HUES48 (cell line): ENCODE measurements at regions not wholly inside any gene's neighbourhood (a gene's known extent, or its start where the extent isn't known, plus 50 kb on each side); places are given as distances from the start of the nearest gene placed in this dataset.
"Not testable (repeated sequence)": the region's sequence is repeated elsewhere in the genome, so short reads cannot be mapped to it uniquely, and the experiment has no call there.

Experiments used
- H3K27ac ChIP-seq: one replicate; pipeline ENCODE4 v1.7.0; 2013; ENCODE audit warnings: low read depth, low read length, inconsistent platforms
- H3K27me3 ChIP-seq: 2 replicates; pipeline ENCODE4 v1.6.1; 2013; ENCODE audit warnings: mild to moderate bottlenecking, low read length; ENCODE audit not compliant: control insufficient read depth, insufficient read depth
- H3K36me3 ChIP-seq: 2 replicates; pipeline ENCODE4 v1.6.1; 2013; ENCODE audit warnings: low read length; ENCODE audit not compliant: control insufficient read depth, insufficient read depth
- H3K4me1 ChIP-seq: 2 replicates; pipeline ENCODE4 v1.6.1; 2013; ENCODE audit warnings: mild to moderate bottlenecking, low read length; ENCODE audit not compliant: control insufficient read depth, insufficient read depth
- H3K4me3 ChIP-seq: 2 replicates; pipeline ENCODE4 v1.5.1; 2013; ENCODE audit warnings: mild to moderate bottlenecking, low read depth, low read length
- H3K9ac ChIP-seq: 2 replicates; pipeline ENCODE4 v1.6.1; 2013; ENCODE audit warnings: mild to moderate bottlenecking, low read depth, low read length, moderate library complexity
- H3K9me3 ChIP-seq: 2 replicates; pipeline ENCODE4 v1.6.1; 2013; ENCODE audit warnings: low read length; ENCODE audit not compliant: control insufficient read depth, insufficient read depth

DNA sequence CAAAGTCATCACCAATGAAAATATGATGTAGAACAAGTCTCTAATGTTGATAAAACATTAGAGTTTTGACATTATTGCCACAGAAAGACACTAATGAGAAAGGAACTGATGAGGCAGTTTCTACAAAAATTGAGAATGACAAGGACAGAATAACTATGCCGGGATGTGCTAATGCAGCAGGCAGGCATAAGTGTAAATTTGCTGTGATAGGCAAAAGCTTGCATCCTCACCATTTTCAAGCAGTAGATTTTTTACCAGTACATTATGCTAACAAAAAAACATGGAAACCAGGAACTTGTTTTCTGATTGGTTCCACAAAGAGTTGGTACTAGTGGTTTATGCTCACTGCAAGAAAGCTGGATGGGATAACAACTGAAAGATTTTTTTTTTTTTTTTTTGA is 715.5 kb upstream of the LRRTM4 start:
- Histone ChIP-seq H3K36me3 (no peaks in the 10 kb centered on the region), H3K4me1 (no peaks in the 10 kb centered on the region), H3K9me3 (no peaks in the 10 kb centered on the region), H3K27me3 (no peaks in the 10 kb centered on the region), H3K9ac (no peak overlapping the region), H3K27ac (no peak overlapping the region), H3K4me3 (no peak overlapping the region)

DNA sequence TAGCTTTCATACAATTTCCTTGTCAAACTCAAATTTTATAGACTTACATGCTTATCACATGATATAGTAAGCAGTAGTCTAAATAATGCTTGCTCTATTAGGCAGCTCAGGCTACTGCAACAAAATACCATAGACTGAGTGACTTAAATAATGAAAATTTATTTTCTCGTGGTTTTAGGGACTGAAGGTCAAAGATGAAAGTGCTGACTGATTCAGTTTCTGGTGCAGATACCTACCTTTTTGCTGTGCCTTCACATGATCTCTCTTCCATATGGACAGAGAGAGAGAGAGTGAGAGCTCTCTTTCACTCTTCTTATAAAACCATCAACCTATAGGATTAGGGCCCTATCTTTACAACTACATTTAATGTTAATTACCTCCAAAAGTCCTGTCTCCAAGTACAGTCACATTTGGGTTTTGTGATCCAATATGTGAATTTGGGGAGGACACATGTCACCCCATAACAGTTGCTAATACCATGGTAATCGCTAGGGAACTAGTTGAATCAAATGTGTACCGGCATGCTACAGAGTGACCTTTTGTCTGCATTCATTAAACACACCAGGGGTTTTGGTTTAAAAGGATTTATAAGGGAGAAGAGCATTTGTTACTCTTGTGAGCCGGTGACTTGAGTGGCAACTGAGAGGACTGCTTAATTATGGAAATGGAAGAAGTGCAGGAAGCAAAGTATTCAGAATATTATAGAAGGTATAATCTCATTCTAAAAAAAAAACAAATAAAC is 723.4 kb upstream of the LRRTM4 start:
- H3K9me3 ChIP-seq = no peaks in the 10 kb centered on the region
- no peaks in the 10 kb centered on the region for H3K36me3 ChIP-seq
- no peak overlapping the region for H3K27ac ChIP-seq
- H3K4me3 ChIP-seq = no peak overlapping the region
- no peak overlapping the region for H3K9ac ChIP-seq
- 0 out of 2 replicates have a peak, but pooled peaks cover 5% of the 10 kb centered on the region for H3K4me1 ChIP-seq
- H3K27me3 ChIP-seq = no peaks in the 10 kb centered on the region

DNA sequence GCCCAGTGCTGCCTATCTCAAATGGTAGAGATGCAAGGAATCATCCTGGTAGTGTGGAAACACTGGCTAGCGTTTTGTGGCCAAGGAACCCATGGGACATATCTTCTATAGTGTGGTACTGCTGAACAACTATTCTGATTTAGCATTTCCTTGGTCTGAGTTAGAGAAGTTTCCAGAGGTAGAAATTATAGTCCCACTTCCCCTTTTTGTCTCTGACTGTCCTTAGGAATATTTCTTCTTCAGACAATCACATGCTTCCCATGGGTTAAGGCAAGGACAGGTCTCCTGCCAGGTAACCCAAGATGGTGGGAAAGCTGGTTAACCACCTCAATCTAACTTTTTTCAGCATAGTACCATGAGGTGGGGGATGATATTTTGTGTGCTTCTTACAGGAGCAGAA is 729.5 kb upstream of the LRRTM4 start:
- Histone ChIP-seq H3K4me1 (no peaks in the 10 kb centered on the region), H3K9me3 (no peaks in the 10 kb centered on the region), H3K4me3 (no peak overlapping the region), H3K27me3 (no peaks in the 10 kb centered on the region), H3K27ac (no peak overlapping the region), H3K9ac (no peak overlapping the region), H3K36me3 (no peaks in the 10 kb centered on the region)

DNA sequence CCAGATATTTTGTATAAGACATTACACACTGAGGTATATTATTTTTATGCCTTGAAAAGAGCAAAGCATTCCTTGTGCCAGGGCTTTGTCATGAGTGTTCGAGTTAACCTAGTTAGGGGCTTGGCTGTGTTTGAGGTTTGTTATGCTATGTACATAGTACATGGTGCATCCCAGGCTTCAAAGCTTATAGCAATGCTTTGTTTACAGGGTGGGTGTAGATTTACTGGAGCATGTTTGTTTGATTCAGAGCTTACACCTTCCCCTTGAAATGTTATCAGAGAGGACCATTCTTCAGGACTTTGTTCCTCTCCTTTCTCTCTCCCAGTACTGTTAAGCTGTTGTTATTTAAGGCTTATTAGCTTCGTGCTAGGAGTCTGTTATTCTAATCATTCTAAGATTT is 738.7 kb upstream of the LRRTM4 start:
- no peak overlapping the region for H3K27ac ChIP-seq
- H3K4me1 ChIP-seq = peaks cover 6% of the 10 kb centered on the region; the same call in 1 of the 2 replicates
- no peaks in the 10 kb centered on the region for H3K27me3 ChIP-seq
- H3K4me3 ChIP-seq = no peak overlapping the region
- no peak overlapping the region for H3K9ac ChIP-seq
- no peaks in the 10 kb centered on the region for H3K36me3 ChIP-seq
- H3K9me3 ChIP-seq = no peaks in the 10 kb centered on the region

DNA sequence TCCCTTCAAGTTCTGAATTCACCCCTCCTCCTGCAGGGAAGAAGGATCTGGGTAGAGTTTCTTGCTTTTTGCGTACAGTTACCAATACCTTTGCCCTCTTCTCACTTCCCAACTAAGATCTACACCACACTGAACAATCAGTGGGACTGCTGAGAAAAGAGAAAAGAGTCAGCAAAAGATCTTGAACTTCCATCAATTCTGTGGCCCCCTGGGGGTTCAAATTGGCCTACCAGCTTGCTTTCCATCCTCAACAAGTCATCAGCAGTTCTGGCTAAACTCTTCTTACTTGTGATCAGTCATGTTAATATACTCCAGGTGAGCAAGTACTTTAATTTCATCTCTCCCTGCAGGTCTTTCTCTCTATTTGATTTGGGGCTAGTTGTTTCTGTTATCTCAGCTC is 739.3 kb upstream of the LRRTM4 start:
- no peak overlapping the region for H3K4me3 ChIP-seq

DNA sequence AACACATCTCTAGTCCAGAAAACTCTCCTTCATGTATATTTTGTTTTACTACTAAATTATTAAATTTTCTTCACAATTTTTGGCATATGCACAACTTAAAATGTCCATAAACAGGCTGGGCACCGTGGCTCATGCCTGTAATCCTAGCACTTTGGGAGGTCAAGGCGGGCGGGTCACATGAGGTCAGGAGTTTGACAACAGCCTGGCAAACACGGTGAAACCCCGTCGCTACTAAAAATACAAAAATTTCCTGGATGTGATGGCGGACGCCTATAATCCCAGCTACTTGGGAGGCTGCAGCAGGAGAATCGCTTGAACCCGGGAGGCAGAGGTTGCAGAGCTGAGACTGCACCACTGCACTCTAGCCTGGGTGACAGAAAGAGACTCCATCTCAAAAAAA is 739.9 kb upstream of the LRRTM4 start:
- H3K27me3 ChIP-seq, H3K36me3 ChIP-seq, H3K27ac ChIP-seq, H3K9me3 ChIP-seq, H3K4me3 ChIP-seq, H3K9ac ChIP-seq, H3K4me1 ChIP-seq: not testable (repeated sequence)

More for the DNA sequence above, 739.3 kb upstream of the LRRTM4 start:
- peaks cover 6% of the 10 kb centered on the region; the same call in 1 of the 2 replicates for H3K4me1 ChIP-seq
- H3K9ac ChIP-seq = no peak overlapping the region
- no peaks in the 10 kb centered on the region for H3K9me3 ChIP-seq
- no peaks in the 10 kb centered on the region for H3K27me3 ChIP-seq
- H3K27ac ChIP-seq = no peak overlapping the region
- H3K36me3 ChIP-seq = no peaks in the 10 kb centered on the region

DNA sequence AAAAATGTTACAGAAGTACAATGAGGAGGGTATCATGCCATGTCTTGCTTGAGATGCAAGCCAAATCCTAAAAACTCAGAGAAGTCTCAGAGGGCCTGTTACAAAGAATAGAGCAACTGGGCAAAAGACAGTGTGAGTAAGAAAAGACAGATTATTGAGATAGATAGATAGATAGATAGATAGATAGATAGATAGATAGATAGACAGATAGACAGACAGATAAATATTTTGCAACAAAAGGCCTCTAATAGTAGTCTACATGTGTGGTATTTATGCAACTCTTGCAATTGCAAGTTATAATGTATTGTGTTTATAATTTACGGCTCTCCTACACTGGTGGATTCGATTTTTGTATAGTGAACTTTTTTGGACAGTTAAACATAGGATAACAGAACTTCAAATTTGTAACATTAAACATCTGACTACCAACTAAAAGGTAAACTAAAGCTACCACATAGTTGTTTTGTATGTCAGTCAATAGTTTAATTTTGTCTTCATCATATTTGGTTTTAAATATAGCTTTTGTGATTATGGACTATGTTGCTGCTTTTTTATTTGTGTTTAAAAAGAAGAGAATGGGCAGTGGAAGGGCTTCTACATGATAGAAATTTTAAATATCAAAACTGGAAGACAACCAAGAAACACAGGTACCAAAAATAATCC is 740.7 kb upstream of the LRRTM4 start:
- Histone ChIP-seq H3K4me3 (no peak overlapping the region), H3K27ac (no peak overlapping the region), H3K36me3 (no peaks in the 10 kb centered on the region), H3K9me3 (no peaks in the 10 kb centered on the region), H3K4me1 (peaks cover 6% of the 10 kb centered on the region; the same call in 1 of the 2 replicates), H3K27me3 (no peaks in the 10 kb centered on the region), H3K9ac (no peak overlapping the region)

DNA sequence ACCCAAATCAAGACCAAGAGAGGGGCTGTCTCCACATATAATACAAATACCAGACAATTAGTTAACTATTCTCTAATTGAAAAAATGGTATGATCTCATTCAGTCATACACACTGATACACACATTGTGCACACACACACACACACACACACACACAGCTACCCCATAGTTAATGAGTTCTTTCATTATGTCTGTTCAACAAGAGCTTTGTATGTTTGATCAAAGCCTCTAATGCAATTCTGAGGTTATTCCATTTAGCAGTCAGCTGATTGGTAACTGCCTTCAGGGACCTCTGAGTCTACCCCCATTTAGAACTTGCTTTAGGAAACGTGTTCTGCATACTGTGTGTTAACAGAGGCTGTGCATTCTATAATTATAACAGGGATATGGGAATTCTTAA is 741.4 kb upstream of the LRRTM4 start:
- H3K27ac ChIP-seq = no peak overlapping the region
- no peaks in the 10 kb centered on the region for H3K27me3 ChIP-seq
- H3K9ac ChIP-seq = no peak overlapping the region
- H3K4me1 ChIP-seq = peaks cover 7% of the 10 kb centered on the region
- H3K36me3 ChIP-seq = no peaks in the 10 kb centered on the region
- H3K4me3 ChIP-seq = no peak overlapping the region
- H3K9me3 ChIP-seq = no peaks in the 10 kb centered on the region

DNA sequence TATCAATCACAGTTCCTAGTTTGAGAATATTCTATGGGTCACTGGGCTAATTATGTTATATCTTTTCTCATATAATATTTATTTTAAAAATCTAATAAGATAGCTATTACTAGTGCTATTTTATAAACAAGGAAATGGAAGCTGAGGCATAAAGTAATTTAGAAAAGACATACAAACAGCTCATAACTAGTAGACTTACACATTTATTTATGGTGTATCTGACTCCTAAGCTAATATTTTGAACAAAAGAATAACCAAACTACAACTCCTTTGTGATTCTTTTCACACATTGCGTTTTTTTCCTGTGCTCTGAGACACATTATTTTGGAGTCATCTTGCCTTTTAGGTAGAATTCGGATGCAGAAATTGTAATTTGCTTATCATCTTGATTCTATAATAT is 742.0 kb upstream of the LRRTM4 start:
- H3K9me3 ChIP-seq = no peaks in the 10 kb centered on the region
- no peak overlapping the region for H3K27ac ChIP-seq
- H3K4me3 ChIP-seq = no peak overlapping the region
- H3K27me3 ChIP-seq = no peaks in the 10 kb centered on the region
- no peaks in the 10 kb centered on the region for H3K36me3 ChIP-seq
- peaks cover 12% of the 10 kb centered on the region for H3K4me1 ChIP-seq
- no peak overlapping the region for H3K9ac ChIP-seq

DNA sequence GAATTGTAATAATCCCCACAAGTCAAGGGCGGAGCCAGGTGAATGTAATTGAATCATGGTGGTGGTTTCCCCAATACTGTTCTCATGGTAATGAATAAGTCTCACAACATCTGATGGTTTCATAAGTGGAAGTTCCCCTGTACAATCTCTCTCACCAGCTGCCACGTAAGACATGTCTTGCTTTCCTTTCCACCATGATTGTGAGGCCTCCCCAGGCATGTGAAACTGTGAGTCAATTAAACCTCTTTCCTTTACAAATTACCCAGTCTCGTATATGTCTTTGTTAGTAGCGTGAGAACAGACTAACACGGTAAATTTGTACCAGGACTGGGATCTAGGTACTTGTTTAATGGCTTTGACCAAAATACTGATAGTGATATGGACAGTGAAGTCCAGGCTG is 744.3 kb upstream of the REG3G start:
- Histone ChIP-seq H3K27me3 (no peaks in the 10 kb centered on the region), H3K27ac (no peak overlapping the region), H3K36me3 (no peaks in the 10 kb centered on the region), H3K9me3 (peaks cover 4% of the 10 kb centered on the region; the same call in 1 of the 2 replicates), H3K4me1 (no peaks in the 10 kb centered on the region), H3K4me3 (no peak overlapping the region), H3K9ac (no peak overlapping the region)

DNA sequence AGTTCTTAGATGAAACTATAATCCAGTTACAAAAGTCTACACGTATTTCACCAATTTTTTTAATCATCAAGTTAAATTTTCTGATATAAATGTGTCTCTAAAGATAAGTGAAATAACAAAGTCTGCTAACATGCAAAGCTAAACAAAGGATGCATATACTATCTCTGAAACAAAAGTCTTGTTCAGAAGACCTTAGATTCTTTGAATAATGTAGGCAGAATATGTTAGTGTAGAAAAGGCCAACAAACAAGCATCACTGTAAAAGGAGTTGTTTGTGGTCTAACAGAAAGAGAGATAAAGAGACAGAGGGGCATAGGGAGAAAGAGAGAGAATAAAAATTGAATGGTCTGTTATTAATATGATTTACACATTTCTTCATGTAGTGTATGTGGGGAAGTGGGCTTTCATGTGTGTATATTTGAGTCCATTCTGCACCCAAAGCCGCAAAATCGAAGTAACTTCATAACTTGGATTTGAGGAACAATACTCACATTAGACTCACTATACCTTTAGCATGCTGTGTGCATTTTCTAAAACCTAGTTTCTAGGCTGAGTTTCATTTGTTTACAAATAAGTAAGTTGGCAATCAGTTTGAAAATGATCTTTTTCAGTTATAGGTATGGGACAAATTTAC is 734.8 kb upstream of the REG3G start:
- Histone ChIP-seq H3K36me3 (no peaks in the 10 kb centered on the region), H3K4me3 (no peak overlapping the region), H3K4me1 (0 out of 2 replicates have a peak, but pooled peaks cover 1% of the 10 kb centered on the region), H3K27ac (no peak overlapping the region), H3K9ac (no peak overlapping the region), H3K9me3 (no peaks in the 10 kb centered on the region), H3K27me3 (no peaks in the 10 kb centered on the region)
